ENCODE measurements at regions not wholly inside any gene's neighbourhood (a gene's known extent, or its start where the extent isn't known, plus 50 kb on each side); places are given as distances from the start of the nearest gene placed in this dataset.

DNA sequence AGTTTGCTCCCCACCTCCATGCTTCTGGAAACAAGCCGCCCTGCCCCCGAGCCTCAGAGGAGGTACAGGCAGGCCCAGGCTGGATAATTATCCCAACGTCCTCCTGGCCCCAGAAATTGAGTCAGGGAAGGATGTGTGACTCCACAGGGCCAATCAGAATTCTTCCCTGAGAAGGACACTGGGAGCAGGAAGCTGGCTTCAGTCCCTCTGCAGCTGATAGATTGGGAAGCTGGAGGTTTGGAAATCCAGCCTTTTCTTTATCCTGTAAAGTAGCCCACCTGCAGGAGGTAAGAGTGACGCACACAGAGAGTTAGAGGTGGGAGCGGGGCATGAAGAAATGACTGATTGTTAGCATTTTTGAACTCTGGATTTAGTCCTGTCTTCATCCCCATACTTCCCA, 97.5 kb upstream of the CD82 start:
- BruUV-seq (replicated peaks): no TSS peak
- Histone ChIP-seq H3K9me3 (replicated peaks; ENCODE audit: control insufficient read depth, insufficient read depth, low read length) (peaks cover 6% of the 10 kb centered on the region; the same call in 2 of the 3 replicates), H3K4me1 (ENCODE audit: control insufficient read depth, insufficient read depth, low read length) (no peaks in the 10 kb centered on the region), H3K4me3 (no peak overlapping the region), H3K4me2 (ENCODE audit: control insufficient read depth, insufficient read depth) (no peak overlapping the region), H2AFZ (ENCODE audit: control insufficient read depth, low read depth, low read length) (no peak overlapping the region), H3K27me3 (replicated peaks in 1 of 2; ENCODE audit: control insufficient read depth in 2 of 2, insufficient read depth in 2 of 2, low read length in 1 of 2) (peaks cover 0 to 2% of the 10 kb centered on the region in 2 experiments; a peak in 3 of 4 replicates), H4K20me1 (ENCODE audit: control insufficient read depth, insufficient read depth) (no peaks in the 10 kb centered on the region), H3K27ac (ENCODE audit: control insufficient read depth, insufficient read depth) (no peak overlapping the region), H3K9ac (ENCODE audit: control insufficient read depth, insufficient read depth, low read length) (no peak overlapping the region), H3K36me3 (ENCODE audit: control insufficient read depth in 2 of 2, insufficient read depth in 2 of 2, low read length in 1 of 2) (no peaks in the 10 kb centered on the region), H3K79me2 (ENCODE audit: control insufficient read depth, insufficient read depth, low read length) (no peaks in the 10 kb centered on the region)
- RAD21 ChIA-PET (ENCODE audit: unreplicated experiment): no interaction called here
- intact Hi-C loops (cut with micrococcal nuclease; ENCODE audit: unreplicated experiment) (no loop called here), in situ Hi-C loops (cut with MboI) (no loop called here)
- POLR2A ChIA-PET: no interaction called here
- SMC1A ChIA-PET (ENCODE audit: uncharacterized antibody, unreplicated experiment): no interaction called here
- 14% methylated on average over 5 of the region's 5 CpGs for WGBS (ENCODE audit: insufficient coverage, insufficient replicate concordance, low lambda C conversion rate, missing lambda C conversion rate)
- CTCF ChIA-PET: no interaction called here
- no peak for ATAC-seq
- DNase-seq (ENCODE audit: low read depth, low spot score): no peak
- TF ChIP-seq CEBPB (IDR thresholded peaks at IDR 0.05; ENCODE audit: borderline replicate concordance in 1 of 2, low read depth in 2 of 2, low read length in 2 of 2) (no peak), SMAD5 (IDR thresholded peaks at IDR 0.05; ENCODE audit: low read depth) (no peak), KDM1A (IDR thresholded peaks at IDR 0.05; ENCODE audit: borderline replicate concordance) (no peak), PAX8 (IDR thresholded peaks at IDR 0.05) (no peak), ATF7 (IDR thresholded peaks at IDR 0.05; ENCODE audit: low read depth) (no peak), RELA (IDR thresholded peaks at IDR 0.05; ENCODE audit: borderline replicate concordance, partially characterized antibody) (no peak), SMARCA5 (IDR thresholded peaks at IDR 0.05) (no peak), CHD2 (IDR thresholded peaks at IDR 0.05; ENCODE audit: borderline replicate concordance, low read depth, low read length) (no peak), HDAC2 (IDR thresholded peaks at IDR 0.05) (no peak), MTA3 (IDR thresholded peaks at IDR 0.05; ENCODE audit: borderline replicate concordance, low read length) (no peak)
- TF ChIP-seq, protein P1, sequence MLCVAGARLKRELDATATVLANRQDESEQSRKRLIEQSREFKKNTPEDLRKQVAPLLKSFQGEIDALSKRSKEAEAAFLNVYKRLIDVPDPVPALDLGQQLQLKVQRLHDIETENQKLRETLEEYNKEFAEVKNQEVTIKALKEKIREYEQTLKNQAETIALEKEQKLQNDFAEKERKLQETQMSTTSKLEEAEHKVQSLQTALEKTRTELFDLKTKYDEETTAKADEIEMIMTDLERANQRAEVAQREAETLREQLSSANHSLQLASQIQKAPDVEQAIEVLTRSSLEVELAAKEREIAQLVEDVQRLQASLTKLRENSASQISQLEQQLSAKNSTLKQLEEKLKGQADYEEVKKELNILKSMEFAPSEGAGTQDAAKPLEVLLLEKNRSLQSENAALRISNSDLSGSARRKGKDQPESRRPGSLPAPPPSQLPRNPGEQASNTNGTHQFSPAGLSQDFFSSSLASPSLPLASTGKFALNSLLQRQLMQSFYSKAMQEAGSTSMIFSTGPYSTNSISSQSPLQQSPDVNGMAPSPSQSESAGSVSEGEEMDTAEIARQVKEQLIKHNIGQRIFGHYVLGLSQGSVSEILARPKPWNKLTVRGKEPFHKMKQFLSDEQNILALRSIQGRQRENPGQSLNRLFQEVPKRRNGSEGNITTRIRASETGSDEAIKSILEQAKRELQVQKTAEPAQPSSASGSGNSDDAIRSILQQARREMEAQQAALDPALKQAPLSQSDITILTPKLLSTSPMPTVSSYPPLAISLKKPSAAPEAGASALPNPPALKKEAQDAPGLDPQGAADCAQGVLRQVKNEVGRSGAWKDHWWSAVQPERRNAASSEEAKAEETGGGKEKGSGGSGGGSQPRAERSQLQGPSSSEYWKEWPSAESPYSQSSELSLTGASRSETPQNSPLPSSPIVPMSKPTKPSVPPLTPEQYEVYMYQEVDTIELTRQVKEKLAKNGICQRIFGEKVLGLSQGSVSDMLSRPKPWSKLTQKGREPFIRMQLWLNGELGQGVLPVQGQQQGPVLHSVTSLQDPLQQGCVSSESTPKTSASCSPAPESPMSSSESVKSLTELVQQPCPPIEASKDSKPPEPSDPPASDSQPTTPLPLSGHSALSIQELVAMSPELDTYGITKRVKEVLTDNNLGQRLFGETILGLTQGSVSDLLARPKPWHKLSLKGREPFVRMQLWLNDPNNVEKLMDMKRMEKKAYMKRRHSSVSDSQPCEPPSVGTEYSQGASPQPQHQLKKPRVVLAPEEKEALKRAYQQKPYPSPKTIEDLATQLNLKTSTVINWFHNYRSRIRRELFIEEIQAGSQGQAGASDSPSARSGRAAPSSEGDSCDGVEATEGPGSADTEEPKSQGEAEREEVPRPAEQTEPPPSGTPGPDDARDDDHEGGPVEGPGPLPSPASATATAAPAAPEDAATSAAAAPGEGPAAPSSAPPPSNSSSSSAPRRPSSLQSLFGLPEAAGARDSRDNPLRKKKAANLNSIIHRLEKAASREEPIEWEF (IDR thresholded peaks at IDR 0.05; ENCODE audit: insufficient replicate concordance, low read depth, low read length): no peak
- TF ChIP-seq, protein P2, sequence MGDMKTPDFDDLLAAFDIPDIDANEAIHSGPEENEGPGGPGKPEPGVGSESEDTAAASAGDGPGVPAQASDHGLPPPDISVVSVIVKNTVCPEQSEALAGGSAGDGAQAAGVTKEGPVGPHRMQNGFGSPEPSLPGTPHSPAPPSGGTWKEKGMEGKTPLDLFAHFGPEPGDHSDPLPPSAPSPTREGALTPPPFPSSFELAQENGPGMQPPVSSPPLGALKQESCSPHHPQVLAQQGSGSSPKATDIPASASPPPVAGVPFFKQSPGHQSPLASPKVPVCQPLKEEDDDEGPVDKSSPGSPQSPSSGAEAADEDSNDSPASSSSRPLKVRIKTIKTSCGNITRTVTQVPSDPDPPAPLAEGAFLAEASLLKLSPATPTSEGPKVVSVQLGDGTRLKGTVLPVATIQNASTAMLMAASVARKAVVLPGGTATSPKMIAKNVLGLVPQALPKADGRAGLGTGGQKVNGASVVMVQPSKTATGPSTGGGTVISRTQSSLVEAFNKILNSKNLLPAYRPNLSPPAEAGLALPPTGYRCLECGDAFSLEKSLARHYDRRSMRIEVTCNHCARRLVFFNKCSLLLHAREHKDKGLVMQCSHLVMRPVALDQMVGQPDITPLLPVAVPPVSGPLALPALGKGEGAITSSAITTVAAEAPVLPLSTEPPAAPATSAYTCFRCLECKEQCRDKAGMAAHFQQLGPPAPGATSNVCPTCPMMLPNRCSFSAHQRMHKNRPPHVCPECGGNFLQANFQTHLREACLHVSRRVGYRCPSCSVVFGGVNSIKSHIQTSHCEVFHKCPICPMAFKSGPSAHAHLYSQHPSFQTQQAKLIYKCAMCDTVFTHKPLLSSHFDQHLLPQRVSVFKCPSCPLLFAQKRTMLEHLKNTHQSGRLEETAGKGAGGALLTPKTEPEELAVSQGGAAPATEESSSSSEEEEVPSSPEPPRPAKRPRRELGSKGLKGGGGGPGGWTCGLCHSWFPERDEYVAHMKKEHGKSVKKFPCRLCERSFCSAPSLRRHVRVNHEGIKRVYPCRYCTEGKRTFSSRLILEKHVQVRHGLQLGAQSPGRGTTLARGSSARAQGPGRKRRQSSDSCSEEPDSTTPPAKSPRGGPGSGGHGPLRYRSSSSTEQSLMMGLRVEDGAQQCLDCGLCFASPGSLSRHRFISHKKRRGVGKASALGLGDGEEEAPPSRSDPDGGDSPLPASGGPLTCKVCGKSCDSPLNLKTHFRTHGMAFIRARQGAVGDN (IDR thresholded peaks at IDR 0.05): no peak
- TF ChIP-seq, protein P3, sequence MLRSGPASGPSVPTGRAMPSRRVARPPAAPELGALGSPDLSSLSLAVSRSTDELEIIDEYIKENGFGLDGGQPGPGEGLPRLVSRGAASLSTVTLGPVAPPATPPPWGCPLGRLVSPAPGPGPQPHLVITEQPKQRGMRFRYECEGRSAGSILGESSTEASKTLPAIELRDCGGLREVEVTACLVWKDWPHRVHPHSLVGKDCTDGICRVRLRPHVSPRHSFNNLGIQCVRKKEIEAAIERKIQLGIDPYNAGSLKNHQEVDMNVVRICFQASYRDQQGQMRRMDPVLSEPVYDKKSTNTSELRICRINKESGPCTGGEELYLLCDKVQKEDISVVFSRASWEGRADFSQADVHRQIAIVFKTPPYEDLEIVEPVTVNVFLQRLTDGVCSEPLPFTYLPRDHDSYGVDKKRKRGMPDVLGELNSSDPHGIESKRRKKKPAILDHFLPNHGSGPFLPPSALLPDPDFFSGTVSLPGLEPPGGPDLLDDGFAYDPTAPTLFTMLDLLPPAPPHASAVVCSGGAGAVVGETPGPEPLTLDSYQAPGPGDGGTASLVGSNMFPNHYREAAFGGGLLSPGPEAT (IDR thresholded peaks at IDR 0.05; ENCODE audit: low read depth): no peak
- no peak for FAIRE-seq

All from GM12878 (cell line).